A549 (cell line): ENCODE measurements at regions not wholly inside any gene's neighbourhood (a gene's known extent, or its start where the extent isn't known, plus 50 kb on each side); places are given as distances from the start of the nearest gene placed in this dataset.

Source experiments
- POLR2A ChIP-seq: IDR thresholded peaks from 2 replicates; pipeline ENCODE4 v1.6.1; 2012; ENCODE audit warnings: mild to moderate bottlenecking, low read length
- RFX5 ChIP-seq: fragments of 450-650 bp; IDR thresholded peaks from 2 replicates; pipeline ENCODE4 v1.7.1; 2014; ENCODE audit warnings: antibody characterized with exemption, mild to moderate bottlenecking, moderate library complexity
- TF ChIP-seq, protein P1 (sequence below): fragments of 250-450 bp; sonication (Bioruptor Pico); IDR thresholded peaks from 2 replicates; pipeline ENCODE4 v1.5.0; 2021; ENCODE audit warnings: mild to moderate bottlenecking, moderate library complexity, borderline replicate concordance
- TF ChIP-seq, protein P2 (sequence below): fragments of >200 bp; sonication (Bioruptor Twin); formaldehyde crosslinking; IDR thresholded peaks from 3 replicates; pipeline ENCODE4 v1.5.1; 2016
- TF ChIP-seq, protein P3 (sequence below): fragments of >200 bp; sonication (Bioruptor Twin); formaldehyde crosslinking; IDR thresholded peaks from 3 replicates; pipeline ENCODE4 v1.6.1; 2016

DNA sequence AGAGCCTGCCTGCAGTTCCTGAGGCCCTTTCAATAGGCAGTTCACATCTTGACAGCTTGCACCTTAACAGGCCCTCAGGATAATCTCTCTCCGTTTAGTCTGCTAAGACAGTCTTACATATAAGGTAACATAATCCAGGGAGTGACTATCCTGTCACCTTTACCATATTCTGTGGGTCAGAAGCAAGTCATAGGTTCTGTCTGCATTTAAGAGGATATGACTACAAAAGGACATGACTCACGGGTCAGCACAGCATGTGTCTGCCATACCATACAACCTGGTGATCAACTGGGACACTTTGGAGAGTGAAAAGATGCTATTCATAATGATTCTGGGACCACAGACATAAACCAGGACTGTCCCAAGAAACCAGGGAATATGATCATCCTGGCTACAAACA is 611.1 kb downstream of the SOX6 start:
- TF ChIP-seq POLR2A (no peak), RFX5 (no peak)
- TF ChIP-seq, protein P1, sequence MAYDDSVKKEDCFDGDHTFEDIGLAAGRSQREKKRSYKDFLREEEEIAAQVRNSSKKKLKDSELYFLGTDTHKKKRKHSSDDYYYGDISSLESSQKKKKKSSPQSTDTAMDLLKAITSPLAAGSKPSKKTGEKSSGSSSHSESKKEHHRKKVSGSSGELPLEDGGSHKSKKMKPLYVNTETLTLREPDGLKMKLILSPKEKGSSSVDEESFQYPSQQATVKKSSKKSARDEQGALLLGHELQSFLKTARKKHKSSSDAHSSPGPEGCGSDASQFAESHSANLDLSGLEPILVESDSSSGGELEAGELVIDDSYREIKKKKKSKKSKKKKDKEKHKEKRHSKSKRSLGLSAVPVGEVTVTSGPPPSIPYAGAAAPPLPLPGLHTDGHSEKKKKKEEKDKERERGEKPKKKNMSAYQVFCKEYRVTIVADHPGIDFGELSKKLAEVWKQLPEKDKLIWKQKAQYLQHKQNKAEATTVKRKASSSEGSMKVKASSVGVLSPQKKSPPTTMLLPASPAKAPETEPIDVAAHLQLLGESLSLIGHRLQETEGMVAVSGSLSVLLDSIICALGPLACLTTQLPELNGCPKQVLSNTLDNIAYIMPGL (CRISPR knock-in tag) = no peak
- TF ChIP-seq, protein P2, sequence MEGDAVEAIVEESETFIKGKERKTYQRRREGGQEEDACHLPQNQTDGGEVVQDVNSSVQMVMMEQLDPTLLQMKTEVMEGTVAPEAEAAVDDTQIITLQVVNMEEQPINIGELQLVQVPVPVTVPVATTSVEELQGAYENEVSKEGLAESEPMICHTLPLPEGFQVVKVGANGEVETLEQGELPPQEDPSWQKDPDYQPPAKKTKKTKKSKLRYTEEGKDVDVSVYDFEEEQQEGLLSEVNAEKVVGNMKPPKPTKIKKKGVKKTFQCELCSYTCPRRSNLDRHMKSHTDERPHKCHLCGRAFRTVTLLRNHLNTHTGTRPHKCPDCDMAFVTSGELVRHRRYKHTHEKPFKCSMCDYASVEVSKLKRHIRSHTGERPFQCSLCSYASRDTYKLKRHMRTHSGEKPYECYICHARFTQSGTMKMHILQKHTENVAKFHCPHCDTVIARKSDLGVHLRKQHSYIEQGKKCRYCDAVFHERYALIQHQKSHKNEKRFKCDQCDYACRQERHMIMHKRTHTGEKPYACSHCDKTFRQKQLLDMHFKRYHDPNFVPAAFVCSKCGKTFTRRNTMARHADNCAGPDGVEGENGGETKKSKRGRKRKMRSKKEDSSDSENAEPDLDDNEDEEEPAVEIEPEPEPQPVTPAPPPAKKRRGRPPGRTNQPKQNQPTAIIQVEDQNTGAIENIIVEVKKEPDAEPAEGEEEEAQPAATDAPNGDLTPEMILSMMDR = no peak
- TF ChIP-seq, protein P3, sequence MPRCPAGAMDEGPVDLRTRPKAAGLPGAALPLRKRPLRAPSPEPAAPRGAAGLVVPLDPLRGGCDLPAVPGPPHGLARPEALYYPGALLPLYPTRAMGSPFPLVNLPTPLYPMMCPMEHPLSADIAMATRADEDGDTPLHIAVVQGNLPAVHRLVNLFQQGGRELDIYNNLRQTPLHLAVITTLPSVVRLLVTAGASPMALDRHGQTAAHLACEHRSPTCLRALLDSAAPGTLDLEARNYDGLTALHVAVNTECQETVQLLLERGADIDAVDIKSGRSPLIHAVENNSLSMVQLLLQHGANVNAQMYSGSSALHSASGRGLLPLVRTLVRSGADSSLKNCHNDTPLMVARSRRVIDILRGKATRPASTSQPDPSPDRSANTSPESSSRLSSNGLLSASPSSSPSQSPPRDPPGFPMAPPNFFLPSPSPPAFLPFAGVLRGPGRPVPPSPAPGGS = no peak
